ENCODE measurements at regions not wholly inside any gene's neighbourhood (a gene's known extent, or its start where the extent isn't known, plus 50 kb on each side); places are given as distances from the start of the nearest gene placed in this dataset.
"Not testable (repeated sequence)": the region's sequence is repeated elsewhere in the genome, so short reads cannot be mapped to it uniquely, and the experiment has no call there.

DNA sequence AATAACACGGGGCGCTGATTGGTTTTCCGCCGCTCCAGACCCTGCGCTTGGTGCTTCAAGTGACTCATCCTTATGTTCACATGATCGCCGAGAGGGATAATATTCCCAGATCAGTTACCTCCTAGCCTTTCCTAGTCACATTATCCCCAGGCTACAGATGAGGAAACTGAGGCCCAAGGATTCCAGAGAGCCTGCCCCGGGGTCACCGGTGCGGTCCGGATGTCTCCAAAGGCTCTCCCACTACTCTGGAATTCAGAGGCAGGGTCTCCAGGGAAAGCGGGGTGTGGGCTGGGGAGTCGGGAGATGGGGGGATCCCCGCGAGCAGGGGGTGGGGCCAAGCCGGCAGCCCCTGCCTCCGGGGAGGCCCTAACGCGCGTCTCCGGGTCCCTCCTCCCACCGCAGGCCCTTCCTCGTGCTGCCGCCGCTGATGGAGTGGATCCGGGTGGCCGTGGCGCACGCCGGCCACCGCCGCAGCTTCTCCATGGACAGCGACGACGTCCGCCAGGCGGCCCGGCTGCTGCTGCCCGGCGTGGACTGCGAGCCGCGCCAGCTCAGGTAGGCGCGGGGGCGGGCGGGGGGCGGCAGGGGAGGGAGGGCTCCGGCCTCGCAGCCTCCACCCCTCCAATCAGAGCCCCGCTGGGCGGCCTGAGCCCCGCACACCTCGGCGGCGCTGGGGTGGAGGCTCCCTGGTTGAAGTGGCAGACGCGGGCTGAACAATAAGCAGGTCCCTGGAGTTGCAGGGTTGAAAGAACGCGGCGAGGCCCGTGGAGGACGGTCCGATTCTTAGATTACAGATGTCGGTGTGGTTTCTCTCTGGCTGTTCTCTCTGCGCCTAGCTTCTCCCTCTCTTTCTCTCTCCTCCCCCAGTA is 104.6 kb upstream of the PWP1 start:
- intact Hi-C loops (cut with DNase I), result no loop called here
- ATAC-seq, result peak in 1 of 2 donors; percentile 49
- no peak for DNase-seq

DNA sequence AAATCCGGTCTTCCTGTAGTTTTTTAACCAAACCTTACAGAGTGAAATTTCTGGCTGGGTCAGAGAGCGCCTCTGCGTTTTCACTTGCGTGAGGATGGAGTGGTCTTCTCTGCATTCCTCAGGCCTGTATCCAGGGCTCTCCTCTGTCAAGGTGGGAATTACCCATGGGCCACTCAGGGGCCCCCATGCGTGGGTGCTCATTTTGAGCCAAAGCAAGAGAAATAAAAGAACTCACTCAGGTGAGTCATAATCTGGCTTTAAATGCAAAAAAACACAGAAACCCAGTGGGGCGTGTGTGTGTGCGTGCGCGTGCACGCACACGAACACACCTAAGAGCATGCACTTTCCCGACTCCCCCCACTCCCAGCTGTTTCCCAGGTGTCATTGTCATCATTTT is 104.0 kb upstream of the PWP1 start:
- DNase-seq (no peak), ATAC-seq (no peak)
- intact Hi-C loops (cut with DNase I), result no loop called here

DNA sequence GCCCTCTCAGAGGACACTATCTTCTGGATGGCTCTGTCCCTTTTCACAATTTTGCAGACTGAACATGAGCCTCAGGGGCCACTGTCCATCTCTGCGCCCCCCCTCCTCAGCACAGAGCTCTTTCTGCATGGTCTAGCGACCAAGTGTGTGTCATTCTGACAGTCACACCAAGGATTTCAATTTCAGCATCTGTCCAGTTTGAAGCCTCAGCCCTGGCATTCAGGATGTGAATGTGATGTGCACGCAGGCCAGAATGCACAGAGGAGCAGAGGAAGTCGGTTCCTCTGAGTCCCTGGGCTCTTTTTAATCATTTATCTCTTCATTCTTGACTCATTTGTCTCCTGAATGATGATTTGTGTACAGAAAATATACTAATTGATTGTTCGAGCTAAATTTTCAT is 102.0 kb upstream of the PWP1 start:
- intact Hi-C loops (cut with DNase I), result no loop called here
- no peak for DNase-seq
- no peak for ATAC-seq

DNA sequence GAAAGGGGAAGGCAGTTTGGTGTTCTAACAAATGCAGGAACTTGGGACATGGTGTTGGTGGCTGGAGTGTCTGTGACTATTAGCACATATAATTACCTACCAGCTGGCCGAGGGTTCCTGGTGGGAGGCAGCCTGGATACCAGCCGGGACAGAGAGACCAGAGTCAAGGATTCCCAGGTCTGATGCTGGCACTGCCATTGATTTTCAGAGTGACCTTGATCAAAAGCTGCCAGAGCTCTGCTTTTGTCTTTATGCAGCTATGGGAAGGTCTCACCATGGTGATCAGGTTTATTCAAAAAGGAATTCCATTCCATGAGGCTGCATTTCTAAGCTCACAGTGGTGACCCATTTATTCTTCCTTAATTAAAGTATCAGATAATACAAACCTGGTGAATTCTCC is 101.0 kb upstream of the PWP1 start:
- intact Hi-C loops (cut with DNase I), result no loop called here
- ATAC-seq (no peak), DNase-seq (no peak)

DNA sequence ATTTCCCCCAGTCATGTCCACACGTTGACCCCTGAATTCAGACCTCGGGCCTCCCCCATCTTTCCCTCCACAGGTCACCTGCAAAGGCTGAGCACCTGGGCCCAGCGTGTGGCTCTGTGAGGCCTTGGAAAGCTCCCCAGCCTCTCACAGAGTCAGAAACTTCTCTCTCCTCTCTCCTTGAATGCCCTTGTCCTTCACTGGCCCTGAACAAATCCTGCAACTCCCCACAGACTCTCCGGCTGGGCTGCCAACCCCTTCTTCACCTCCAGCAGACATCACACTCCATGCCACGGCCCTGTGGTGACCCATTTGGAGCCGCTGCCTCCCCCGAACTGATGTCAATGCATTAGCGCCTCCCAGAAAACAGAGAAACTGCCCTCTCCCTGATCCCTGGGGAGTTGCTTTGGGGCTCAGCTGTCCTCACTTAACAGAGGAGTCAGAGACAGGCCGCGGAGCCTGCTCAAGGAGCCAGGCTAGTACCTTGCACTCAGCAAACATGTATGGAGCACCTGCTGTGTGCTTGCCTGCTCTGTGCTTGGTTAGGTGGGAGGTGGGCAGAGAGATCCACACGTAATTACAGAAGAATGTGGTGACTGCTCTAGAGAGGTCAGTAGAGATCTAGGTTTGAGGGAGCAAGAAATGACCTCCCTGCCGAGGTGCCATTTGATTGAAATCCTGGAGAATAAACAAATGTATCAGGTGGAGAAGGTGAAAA is 99.2 kb upstream of the PWP1 start:
- intact Hi-C loops (cut with DNase I), result no loop called here
- ATAC-seq, result no peak
- DNase-seq, result no peak

DNA sequence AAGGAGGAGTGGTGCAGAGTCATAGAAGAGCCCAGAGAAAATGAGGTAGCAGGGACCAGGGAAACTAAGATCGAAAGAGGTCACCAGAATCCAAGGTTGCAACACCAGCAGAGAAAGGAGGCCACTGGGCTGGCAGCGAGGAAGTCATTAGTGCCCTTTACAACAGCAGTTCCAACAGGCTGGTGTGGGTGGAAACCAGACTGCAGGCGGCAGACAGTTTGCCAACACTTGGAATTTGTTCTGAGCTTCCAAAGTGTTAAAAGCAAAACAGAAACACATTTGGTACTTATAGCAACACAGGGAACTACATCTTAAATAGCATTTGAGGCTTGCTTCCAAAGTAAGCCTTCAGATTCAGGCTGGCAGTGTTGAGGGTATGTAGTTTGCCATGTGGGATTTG is 95.2 kb upstream of the PWP1 start:
- intact Hi-C loops (cut with DNase I), result no loop called here
- no peak for DNase-seq
- ATAC-seq, result peak in 1 of 2 donors; percentile 37

DNA sequence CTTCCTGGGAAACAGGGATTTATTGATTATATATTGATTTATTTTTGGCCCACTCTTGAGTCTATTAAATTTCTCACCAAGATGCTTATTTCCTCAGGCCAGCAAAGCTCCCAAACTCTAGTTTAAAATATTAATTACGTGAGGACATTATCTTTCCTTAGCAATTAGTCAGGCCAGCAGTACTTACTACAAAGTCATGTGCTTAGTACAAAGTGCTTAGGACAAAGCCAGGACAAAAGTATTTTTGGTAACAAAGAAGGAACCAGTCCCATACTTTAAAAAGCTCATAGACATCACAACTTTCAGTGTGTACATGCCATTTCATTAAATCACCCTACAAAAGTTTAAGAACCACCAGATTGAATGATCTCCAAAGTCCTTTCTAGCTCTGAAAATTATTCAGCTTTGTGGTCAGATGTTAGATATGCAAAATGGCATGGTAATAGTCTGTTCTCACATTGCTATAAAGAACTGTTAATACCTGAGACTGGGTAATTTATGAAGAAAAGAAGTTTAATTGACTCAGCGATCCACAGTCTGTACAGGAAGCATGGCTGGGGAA is 94.7 kb upstream of the PWP1 start:
- intact Hi-C loops (cut with DNase I), result no loop called here
- DNase-seq (no peak), ATAC-seq (peak in 1 of 2 donors; percentile 70)

DNA sequence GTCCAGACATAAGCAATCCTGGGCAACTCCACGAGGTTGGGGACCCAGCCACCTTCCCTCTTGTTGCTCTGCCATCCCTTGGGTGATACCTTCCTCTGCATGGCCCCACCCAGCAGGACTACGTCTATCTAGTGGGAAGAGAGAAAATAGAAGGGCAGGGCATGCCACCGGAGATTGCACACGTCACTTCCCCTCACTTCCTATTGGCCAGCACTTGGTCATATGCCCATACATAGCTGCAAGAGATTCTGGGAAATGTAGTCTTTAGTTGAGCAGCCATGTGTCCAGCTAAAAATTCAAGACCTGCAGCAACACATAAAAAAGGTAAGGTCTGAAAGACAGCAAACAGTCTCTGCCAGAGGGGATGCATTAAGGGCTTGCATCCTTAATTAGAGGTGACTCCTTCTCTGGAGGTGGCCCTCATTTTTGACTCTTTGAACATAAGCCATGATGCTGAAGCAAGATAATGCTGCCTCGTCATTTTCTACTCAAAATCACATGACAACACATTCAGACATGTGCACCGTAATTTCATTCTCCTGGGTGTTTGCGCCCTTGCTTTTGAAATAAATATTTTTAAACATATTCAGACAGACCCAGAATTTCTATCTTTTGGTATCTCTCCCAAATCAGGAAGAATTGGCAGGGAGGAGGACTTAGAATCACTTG is 91.8 kb upstream of the PWP1 start:
- intact Hi-C loops (cut with DNase I), result no loop called here
- DNase-seq (no peak), ATAC-seq (no peak)

DNA sequence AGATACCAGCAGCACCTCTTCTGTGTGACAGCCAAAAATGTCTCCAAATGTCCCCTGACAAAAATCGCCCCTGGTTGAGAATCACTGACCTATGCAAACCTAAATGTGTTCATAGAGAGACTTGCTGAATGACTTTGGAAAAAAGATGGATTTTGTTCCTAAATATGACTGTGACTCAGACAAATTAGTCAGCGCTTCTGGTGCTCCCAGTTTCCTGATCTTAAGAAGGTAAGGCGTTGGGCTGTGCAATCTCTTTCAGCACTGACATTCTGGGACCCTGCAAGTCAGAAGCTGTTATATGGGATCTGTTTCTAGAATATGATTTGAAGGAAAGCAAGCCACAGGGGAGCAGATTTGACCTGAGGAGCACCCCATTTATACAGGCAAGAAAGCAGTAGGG is 90.6 kb upstream of the PWP1 start:
- DNase-seq (no peak), ATAC-seq (no peak)
- intact Hi-C loops (cut with DNase I), result no loop called here

DNA sequence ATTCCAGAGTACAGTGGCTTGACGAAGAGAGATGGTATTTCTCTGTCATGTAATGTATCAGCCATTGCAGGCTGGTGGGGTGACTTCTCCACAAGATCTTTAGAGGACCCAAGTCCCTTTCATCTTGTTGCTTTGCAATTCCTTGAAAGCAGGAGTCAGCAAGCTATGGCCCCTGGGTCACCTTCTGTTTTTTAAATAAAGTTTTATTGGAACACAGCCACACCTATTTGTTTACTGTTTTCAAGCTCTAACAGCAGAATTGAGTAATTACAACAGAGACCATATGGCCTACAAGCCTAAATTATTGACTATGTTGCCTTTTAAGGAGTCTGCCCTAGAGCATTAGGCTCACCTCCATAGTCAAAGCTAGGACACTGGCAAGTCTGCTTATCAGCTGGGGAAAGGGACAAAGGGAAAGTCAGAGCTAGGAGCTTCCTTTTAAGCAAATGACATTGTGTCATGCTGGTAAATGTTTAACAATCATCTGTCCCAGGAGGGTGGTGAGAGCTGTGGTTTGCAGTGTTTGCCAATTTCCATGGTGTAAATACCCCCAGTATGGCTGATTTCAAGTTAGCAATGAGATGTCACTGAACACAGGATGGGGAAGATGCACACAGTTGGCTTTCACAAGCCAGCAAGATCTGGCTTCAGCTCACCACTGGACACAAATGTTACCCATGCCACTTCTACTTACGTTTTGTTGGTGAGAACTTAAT is 87.7 kb upstream of the PWP1 start:
- DNase-seq (no peak), ATAC-seq (no peak)
- intact Hi-C loops (cut with DNase I), result no loop called here

DNA sequence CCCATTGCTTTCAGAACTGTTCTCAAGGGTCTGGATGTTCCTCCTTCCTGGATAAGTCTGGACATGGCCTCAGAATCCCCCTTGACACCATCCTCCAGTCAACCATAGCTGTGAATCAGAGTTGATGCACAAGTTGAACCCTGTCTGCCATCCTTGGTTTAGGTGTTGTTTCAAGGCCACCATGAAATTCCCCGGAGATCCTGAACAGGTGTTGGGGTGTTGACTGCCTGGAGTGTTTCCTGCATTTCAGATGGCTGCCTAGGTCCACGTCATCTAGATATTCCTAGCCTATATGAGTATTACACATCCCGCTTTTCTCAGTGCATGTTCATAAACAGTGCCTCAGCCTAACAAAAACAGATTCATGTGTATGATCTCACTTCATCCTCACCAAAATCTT is 86.7 kb upstream of the PWP1 start:
- no peak for ATAC-seq
- intact Hi-C loops (cut with DNase I), result no loop called here
- no peak for DNase-seq

DNA sequence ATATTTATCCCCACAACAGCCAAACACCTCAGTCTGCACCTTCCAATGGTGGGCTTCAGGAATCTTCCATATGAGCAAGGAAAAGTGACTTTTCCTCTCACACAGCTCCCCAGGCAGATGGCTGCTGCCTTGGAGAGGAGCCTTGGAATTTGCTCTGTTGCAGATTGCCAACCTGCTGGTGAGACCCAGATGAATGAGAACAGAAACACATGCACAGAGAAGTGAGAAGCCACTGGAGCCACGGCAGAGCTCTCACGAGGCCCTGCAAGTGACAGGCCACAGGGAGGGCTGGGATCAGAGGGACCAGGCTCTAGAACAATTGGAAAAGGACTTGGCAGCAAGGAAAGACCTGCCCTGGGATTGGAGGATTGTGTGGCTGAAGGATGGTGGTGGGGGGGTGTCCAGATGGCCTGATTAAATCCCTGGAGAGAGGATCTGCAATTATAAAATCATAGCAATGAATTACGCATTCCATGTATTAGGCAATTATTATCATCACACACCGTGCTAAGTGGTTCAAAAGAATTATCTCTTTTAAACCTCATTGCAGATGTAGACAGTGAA is 84.9 kb upstream of the PWP1 start:
- ATAC-seq (no peak), DNase-seq (no peak)
- intact Hi-C loops (cut with DNase I), result loop anchor here in 1 of 2 donors (10.0 kb wide), 1 partner anchor 156 kb away; no protein-coding TSS in a partner anchor

DNA sequence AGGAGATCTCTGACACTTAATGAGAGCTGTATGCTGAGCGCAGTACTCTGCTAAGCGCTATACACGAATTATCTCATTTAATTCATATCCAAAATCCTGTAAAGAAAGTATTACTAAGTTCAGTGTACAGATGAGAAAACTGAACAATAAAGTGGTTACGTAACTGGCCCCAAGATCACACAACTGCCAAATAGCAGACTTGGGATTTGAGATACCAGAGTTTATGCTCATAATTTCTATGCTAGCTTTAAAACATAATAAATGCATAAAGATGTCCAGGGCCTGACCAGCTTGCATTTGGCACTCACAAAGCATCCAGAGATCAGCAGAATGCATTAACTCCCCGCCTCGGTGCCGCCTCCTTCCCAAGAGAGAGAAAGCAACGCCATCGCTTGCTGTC is 83.2 kb upstream of the PWP1 start:
- ATAC-seq (no peak), DNase-seq (no peak)
- intact Hi-C loops (cut with DNase I), result loop anchor here in 1 of 2 donors (10.0 kb wide), 1 partner anchor 158 kb away; no protein-coding TSS in a partner anchor

DNA sequence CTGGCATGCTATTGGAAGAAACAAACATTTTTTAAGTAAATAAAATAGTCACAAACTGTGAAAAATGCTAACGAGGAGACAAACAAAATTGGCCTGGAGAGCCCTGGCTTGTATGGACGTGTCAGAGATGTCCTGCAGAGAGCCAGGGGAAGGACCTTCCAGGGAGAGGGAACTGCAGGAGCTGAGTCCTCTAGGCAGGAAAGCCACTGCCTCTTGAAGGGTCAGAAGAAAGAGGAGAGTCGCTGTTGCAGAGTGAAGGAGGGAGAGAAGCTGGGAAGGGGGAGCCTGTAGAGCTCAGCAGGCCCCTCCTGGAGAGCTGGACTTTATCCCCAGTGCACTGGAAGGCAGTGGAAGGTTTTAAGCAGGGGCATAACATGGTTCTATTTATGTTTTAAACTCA is 80.3 kb upstream of the PWP1 start:
- DNase-seq (no peak), ATAC-seq (no peak)
- intact Hi-C loops (cut with DNase I), result loop anchor here in 1 of 2 donors (10.0 kb wide), 1 partner anchor 160 kb away; no protein-coding TSS in a partner anchor

DNA sequence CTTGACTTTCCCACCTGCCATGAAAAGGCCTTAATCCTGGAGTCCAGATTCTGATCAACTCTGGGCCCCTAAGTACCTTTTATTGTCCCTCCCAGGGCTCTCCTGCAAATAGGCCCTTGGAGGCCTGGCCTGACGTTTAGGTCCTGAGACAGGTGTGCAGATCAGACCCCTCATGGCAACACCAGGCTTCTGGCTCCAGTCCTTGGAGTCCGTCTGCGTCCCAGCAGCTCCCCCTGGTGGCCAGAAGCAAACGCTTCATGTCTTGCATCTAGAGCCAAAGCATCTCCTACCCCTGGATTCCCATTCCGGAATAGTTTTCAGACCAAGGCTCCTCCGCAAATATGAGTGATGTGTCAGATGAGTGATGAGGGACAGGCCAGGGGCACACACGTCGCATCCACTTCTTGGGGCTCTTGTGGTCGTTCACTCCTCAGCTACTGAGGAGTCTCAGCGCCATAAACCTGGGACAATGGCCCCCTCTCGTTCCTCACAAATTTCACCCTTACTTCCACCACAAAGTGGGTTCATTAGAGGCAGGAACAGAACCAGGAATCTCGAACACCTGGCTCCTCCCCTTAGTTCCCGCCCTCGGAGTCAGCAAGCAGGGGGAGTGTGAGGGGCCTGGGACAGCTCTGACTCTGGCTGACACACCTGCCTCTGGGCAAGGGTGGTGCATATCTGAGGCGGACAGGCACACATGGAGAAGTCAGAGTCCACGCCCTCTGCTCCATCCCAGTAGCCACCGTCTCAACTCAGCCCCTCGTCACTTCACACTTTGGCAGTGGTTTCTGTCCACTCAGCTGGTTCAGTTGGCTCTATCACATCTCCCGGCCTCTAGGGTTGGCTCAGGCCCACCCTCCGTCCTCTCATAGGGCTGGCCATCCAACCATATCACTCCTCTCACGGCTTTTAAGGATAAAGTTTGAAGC is 77.9 kb upstream of the PWP1 start:
- intact Hi-C loops (cut with DNase I), result loop anchor here (1.0 to 10.0 kb wide), 3 partner anchors 163 to 475 kb away; no protein-coding TSS in a partner anchor
- ATAC-seq, result peak; percentile 78 to 87
- peak; percentile 81 for DNase-seq

DNA sequence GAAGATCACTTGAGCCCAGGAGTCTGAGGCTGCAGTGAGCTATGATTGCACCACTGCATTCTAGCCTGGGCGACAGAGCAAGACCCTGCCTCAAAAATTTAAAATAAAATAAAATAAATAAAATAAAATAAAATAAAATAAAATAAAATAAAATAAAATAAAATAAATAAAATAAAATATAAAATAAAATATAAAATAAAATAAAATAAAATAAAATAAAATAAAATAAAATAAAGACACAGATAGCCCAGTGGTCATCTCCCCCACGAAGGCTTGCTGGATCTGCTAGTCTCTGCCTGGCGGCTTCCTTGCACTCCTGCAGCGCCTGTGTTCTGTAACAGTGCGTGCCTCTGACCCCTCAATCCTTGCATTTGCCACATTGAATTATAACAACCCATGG is 76.8 kb upstream of the PWP1 start:
- DNase-seq, ATAC-seq: not testable (repeated sequence)
- intact Hi-C loops (cut with DNase I), result loop anchor here in 1 of 2 donors (10.0 kb wide), 1 partner anchor 164 kb away; no protein-coding TSS in a partner anchor

DNA sequence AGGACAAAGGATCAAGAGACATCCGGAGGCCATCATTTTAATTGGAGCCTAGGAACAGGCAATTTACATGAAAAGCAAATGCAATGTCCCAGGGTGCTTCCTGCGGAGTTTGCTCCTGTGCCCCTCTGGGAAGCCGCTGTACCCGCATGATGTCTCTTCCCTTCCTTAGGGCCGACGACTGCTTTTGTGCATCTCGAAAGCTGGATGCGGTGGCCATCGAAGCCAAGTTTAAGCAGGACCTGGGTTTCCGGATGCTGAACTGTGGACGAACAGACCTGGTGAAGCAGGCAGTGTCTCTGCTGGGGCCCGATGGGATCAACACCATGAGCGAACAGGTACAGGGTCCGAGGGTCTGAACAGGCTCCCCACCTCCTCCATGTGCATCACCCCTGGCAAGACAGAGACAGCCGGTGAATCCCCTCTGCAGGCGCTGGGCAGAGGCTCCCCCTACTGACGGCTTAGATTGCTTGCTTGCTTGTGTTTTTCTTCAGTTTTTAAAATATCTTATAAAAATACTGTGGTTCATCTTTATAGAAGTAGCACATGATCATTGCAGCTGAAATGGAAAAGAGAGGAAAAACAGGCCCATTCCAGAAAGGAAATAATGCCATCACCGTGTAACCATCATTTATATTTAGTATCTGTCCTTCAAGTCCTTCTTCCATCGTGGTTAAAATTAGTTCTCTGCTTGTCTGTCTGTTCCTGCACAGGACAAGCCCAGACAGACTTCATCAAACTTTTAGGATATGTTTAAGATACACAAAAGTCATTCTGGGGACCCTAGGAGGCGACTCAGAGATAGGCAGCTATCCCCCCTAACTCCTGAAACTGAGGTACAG is 75.4 kb upstream of the PWP1 start:
- intact Hi-C loops (cut with DNase I), result no loop called here

More for the DNA sequence above, 75.4 kb upstream of the PWP1 start:
- ATAC-seq, result no peak
- DNase-seq, result no peak

Data from left cardiac atrium (tissue), 4 donors.